ENCODE measurements at regions not wholly inside any gene's neighbourhood (a gene's known extent, or its start where the extent isn't known, plus 50 kb on each side); places are given as distances from the start of the nearest gene placed in this dataset.

GRCh38 chrX:151268836-151269235 is 92.5 kb downstream of the GPR50 start:
- no peak for ATAC-seq
- no peaks in the 10 kb centered on the region for H3K27me3 Mint-ChIP-seq (ENCODE audit: low read depth)

More at GRCh38 chrX:151268836-151269235, 92.5 kb downstream of the GPR50 start:
- H3K36me3 Mint-ChIP-seq = no peaks in the 10 kb centered on the region
- H3K27ac Mint-ChIP-seq = no peak overlapping the region
- 0 out of 2 replicates have a peak, but pooled peaks cover 2% of the 10 kb centered on the region for H3K4me1 Mint-ChIP-seq
- ChIA-PET CTCF (no interaction called here), POLR2A (interaction anchor here (0.7 kb wide), 1 partner anchor 12 kb away, joined by 4 read pairs; no protein-coding TSS in a partner anchor)
- DNase-seq (ENCODE audit: low spot score) = no peak
- peaks cover 9% of the 10 kb centered on the region for H3K9me3 Mint-ChIP-seq
- TF ChIP-seq ATF2 (CRISPR knock-in tag; IDR thresholded peaks at IDR 0.05; ENCODE audit: borderline replicate concordance, low read depth) = no peak
- TF ChIP-seq PRDM15 (CRISPR knock-in tag; IDR thresholded peaks at IDR 0.05) = no peak
- TF ChIP-seq ZBTB43 (CRISPR knock-in tag; IDR thresholded peaks at IDR 0.05) = no peak
- no peak for TF ChIP-seq CBFB (CRISPR knock-in tag; IDR thresholded peaks at IDR 0.05; ENCODE audit: low read depth)
- no peak for TF ChIP-seq CTCF (IDR thresholded peaks at IDR 0.05)
- TF ChIP-seq ATF3 (CRISPR knock-in tag; conservative IDR thresholded peaks at IDR 0.05) = no peak
- no peak for TF ChIP-seq FOXJ3 (CRISPR knock-in tag; IDR thresholded peaks at IDR 0.05; ENCODE audit: borderline replicate concordance)
- TF ChIP-seq NFATC4 (CRISPR knock-in tag; IDR thresholded peaks at IDR 0.05) = no peak
- no peak for TF ChIP-seq ZNF219 (CRISPR knock-in tag; IDR thresholded peaks at IDR 0.05; ENCODE audit: borderline replicate concordance)
- no peak for TF ChIP-seq E2F5 (CRISPR knock-in tag; IDR thresholded peaks at IDR 0.05)
- no peak for TF ChIP-seq GTF2I (CRISPR knock-in tag; conservative IDR thresholded peaks at IDR 0.05)
- TF ChIP-seq RELA (CRISPR knock-in tag; IDR thresholded peaks at IDR 0.05; ENCODE audit: borderline replicate concordance) = no peak
- TF ChIP-seq JUN (CRISPR knock-in tag; IDR thresholded peaks at IDR 0.05) = no peak
- TF ChIP-seq IRF1 (CRISPR knock-in tag; IDR thresholded peaks at IDR 0.05) = no peak
- no peak for TF ChIP-seq ZNF396 (CRISPR knock-in tag; IDR thresholded peaks at IDR 0.05; ENCODE audit: borderline replicate concordance)
- no peak for TF ChIP-seq TP53 (CRISPR knock-in tag; IDR thresholded peaks at IDR 0.05)
- no peak for TF ChIP-seq MAX (CRISPR knock-in tag; IDR thresholded peaks at IDR 0.05)
- no peak for TF ChIP-seq ZNF281 (CRISPR knock-in tag; IDR thresholded peaks at IDR 0.05)
- TF ChIP-seq CREM (CRISPR knock-in tag; IDR thresholded peaks at IDR 0.05) = no peak
- no peak overlapping the region for H3K4me3 Mint-ChIP-seq

All from WTC11 (cell line).